Lung (tissue), 11 donors: ENCODE measurements at regions not wholly inside any gene's neighbourhood (a gene's known extent, or its start where the extent isn't known, plus 50 kb on each side); places are given as distances from the start of the nearest gene placed in this dataset.
A peak's percentile ranks its signal among the peaks of the same experiment; 100 is the strongest.

Source experiments
- ATAC-seq: fragments of 200-7000 bp; cut with Tn5 transposase; one replicate; pipeline ENCODE4 v1.9.1; 2020; ENCODE audit warnings: moderate number of reproducible peaks; ENCODE audit not compliant: insufficient read depth, low FRiP score
- DNase-seq, 3 donors: peaks; one replicate each; pipeline ENCODE4 v3.0.0-alpha.2; 2013 to 2017
- H3K27ac ChIP-seq, 2 donors: one replicate each; pipeline ENCODE4 v1.5.1; 2013; ENCODE audit warnings: mild to moderate bottlenecking in 2 of 2, moderate library complexity in 2 of 2, control low read depth in 1 of 2, inconsistent platforms in 1 of 2, low read depth in 1 of 2, low read length in 1 of 2
- H3K27me3 ChIP-seq, 3 donors: one replicate each; pipeline ENCODE4 v1.5.1; 2013; ENCODE audit warnings: low read length in 2 of 3; ENCODE audit not compliant: control insufficient read depth in 3 of 3, insufficient read depth in 3 of 3
- H3K36me3 ChIP-seq, 4 donors: one replicate each; pipeline ENCODE4 v1.5.1; 2013; ENCODE audit warnings: low read length in 4 of 4, mild to moderate bottlenecking in 1 of 4, moderate library complexity in 1 of 4; ENCODE audit not compliant: control insufficient read depth in 4 of 4, insufficient read depth in 4 of 4
- H3K4me1 ChIP-seq, 5 donors: one replicate each; pipeline ENCODE4 v1.5.1; 2013; ENCODE audit warnings: low read length in 5 of 5, mild to moderate bottlenecking in 2 of 5, moderate library complexity in 1 of 5; ENCODE audit not compliant: control insufficient read depth in 5 of 5, insufficient read depth in 5 of 5
- H3K4me3 ChIP-seq: one replicate; pipeline ENCODE4 v1.5.1; 2013; ENCODE audit warnings: mild to moderate bottlenecking, control low read depth, moderate library complexity
- H3K9ac ChIP-seq, 2 donors: one replicate each; pipeline ENCODE4 v1.5.1; 2013; ENCODE audit warnings: low read length in 2 of 2, control low read depth in 1 of 2; ENCODE audit not compliant: insufficient read depth in 1 of 2
- H3K9me3 ChIP-seq, 4 donors: one replicate each; pipeline ENCODE4 v1.5.1; 2013; ENCODE audit warnings: low read length in 3 of 4, mild to moderate bottlenecking in 1 of 4, moderate library complexity in 1 of 4; ENCODE audit not compliant: control insufficient read depth in 4 of 4, insufficient read depth in 3 of 4
- WGBS, 2 donors: extraction: QIAGEN DNeasy Blood & Tissue Kit; methylation state at CpG; one replicate each; pipeline ENCODE4 v1.1.7; 2013; 5-methylcytosine and 5-hydroxymethylcytosine counted together
- TF ChIP-seq, protein P1 (sequence below): IDR thresholded peaks from 2 replicates; pipeline ENCODE4 v1.5.1; 2012; ENCODE audit warnings: mild to moderate bottlenecking; ENCODE audit errors: control extremely low read depth, extremely low read depth
- donor health status: control.
- donor health status: control.
- donor health status: Bipolar disorder and iron deficiency.
- donor health status: healthy.
- donor health status: DM: yes; HTN: yes; CAD: no.

GRCh38 chr3:148329481-148330235, 368.0 kb upstream of the AGTR1 start:
- Histone ChIP-seq H3K27ac (no peak overlapping the region), H3K4me3 (no peak overlapping the region), H3K27me3 (no peaks in the 10 kb centered on the region), H3K36me3 (no peaks in the 10 kb centered on the region), H3K9ac (no peak overlapping the region), H3K4me1 (peaks cover 0 to 28% (median 10%) of the 10 kb centered on the region in 5 donors), H3K9me3 (no peaks in the 10 kb centered on the region)
- DNase-seq = peak in 2 of 3 donors; percentile 29 to 30
- WGBS, 2 donors = 75 to 76% methylated on average over 4 of the region's 4 CpGs
- TF ChIP-seq, protein P1, sequence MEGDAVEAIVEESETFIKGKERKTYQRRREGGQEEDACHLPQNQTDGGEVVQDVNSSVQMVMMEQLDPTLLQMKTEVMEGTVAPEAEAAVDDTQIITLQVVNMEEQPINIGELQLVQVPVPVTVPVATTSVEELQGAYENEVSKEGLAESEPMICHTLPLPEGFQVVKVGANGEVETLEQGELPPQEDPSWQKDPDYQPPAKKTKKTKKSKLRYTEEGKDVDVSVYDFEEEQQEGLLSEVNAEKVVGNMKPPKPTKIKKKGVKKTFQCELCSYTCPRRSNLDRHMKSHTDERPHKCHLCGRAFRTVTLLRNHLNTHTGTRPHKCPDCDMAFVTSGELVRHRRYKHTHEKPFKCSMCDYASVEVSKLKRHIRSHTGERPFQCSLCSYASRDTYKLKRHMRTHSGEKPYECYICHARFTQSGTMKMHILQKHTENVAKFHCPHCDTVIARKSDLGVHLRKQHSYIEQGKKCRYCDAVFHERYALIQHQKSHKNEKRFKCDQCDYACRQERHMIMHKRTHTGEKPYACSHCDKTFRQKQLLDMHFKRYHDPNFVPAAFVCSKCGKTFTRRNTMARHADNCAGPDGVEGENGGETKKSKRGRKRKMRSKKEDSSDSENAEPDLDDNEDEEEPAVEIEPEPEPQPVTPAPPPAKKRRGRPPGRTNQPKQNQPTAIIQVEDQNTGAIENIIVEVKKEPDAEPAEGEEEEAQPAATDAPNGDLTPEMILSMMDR = no peak
- no peak for ATAC-seq

DNA sequence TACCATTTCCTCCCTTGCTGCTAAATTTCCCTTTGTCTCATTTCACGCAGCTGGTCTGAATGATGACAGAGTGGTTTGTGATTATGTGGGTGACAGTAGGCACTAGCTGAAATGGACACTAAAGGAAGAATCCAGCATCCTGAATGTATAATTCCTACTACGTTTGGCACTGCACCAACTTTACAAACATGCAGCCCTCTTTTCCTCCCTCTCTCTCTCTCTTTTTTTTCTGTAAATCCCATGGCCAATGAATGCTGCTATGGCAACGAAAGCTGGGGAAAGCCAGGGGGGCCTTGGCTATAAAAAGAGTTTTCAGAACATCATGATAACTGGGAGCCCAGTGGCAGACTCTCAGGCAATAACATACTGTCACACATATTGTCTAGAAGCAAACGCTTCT, 367.2 kb upstream of the AGTR1 start:
- Histone ChIP-seq H3K27me3 (no peaks in the 10 kb centered on the region), H3K27ac (no peak overlapping the region), H3K4me3 (no peak overlapping the region), H3K9me3 (no peaks in the 10 kb centered on the region), H3K36me3 (no peaks in the 10 kb centered on the region), H3K4me1 (peaks cover 0 to 28% (median 10%) of the 10 kb centered on the region in 5 donors), H3K9ac (peak overlapping the region in 1 of 2 donors; percentile 38)
- WGBS, 2 donors = 55 to 73% methylated on average over 4 of the region's 4 CpGs
- TF ChIP-seq, protein P1 = no peak
- ATAC-seq = no peak
- peak; percentile 52 to 78 (median 70) for DNase-seq

GRCh38 chr3:148331081-148331846, 366.4 kb upstream of the AGTR1 start:
- Histone ChIP-seq H3K9me3 (no peaks in the 10 kb centered on the region), H3K27me3 (no peaks in the 10 kb centered on the region), H3K4me3 (no peak overlapping the region), H3K4me1 (peaks cover 0 to 28% (median 10%) of the 10 kb centered on the region in 5 donors), H3K36me3 (no peaks in the 10 kb centered on the region), H3K9ac (no peak overlapping the region), H3K27ac (no peak overlapping the region)
- ATAC-seq (no peak), DNase-seq (peak in 2 of 3 donors; percentile 50 to 62)
- 40 to 62% methylated on average over 1 of the region's 1 CpG for WGBS, 2 donors
- TF ChIP-seq, protein P1 = no peak
